GM23338 (cell line): ENCODE measurements at regions not wholly inside any gene's neighbourhood (a gene's known extent, or its start where the extent isn't known, plus 50 kb on each side); places are given as distances from the start of the nearest gene placed in this dataset.

Source experiments
- EZH2 ChIP-seq: fragments of 200-600 bp; sonication (generic); IDR thresholded peaks from one replicate; pipeline ENCODE4 v1.8.0; 2017; ENCODE audit warnings: antibody characterized with exemption, mild to moderate bottlenecking, low read depth; ENCODE audit not compliant: unreplicated experiment
- JUNB ChIP-seq: IDR thresholded peaks from one replicate; pipeline ENCODE4 v1.6.1; 2016; ENCODE audit warnings: antibody characterized with exemption; ENCODE audit not compliant: unreplicated experiment
- POLR2AphosphoS5 ChIP-seq: IDR thresholded peaks from 2 replicates; pipeline ENCODE4 v1.6.1; 2016; ENCODE audit warnings: antibody characterized with exemption, low read depth
- TF ChIP-seq, protein P1 (sequence below), 2 experiments: fragments of 200-600 bp in 1 of 2; sonication (generic) in 1 of 2; conservative IDR thresholded peaks; 2 replicates each; pipeline versions ENCODE4 v1.5.1 to v1.6.1; 2016 to 2017; ENCODE audit warnings: antibody characterized with exemption in 2 of 2, low read depth in 2 of 2, mild to moderate bottlenecking in 2 of 2, moderate library complexity in 1 of 2

DNA sequence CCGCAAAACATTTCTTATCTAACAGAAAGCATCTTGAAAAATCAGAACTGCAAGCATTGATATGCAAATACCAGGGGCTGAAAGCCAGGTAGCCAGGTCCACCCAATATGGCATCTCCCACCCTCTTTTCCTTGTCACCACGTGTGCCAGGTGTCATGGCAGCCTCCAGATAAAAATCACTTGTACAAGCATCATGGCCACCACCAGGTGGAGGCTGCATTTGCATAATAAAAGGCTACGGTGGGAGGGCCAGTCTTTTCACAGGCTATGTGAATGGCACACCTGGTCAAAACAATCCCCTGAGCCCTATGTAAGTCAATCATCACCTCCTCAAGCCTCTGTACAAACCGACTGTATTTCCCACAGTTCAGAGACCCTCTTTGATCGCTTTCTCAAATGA lies 1233.1 kb upstream of the ALCAM start:
- TF ChIP-seq, protein P1, sequence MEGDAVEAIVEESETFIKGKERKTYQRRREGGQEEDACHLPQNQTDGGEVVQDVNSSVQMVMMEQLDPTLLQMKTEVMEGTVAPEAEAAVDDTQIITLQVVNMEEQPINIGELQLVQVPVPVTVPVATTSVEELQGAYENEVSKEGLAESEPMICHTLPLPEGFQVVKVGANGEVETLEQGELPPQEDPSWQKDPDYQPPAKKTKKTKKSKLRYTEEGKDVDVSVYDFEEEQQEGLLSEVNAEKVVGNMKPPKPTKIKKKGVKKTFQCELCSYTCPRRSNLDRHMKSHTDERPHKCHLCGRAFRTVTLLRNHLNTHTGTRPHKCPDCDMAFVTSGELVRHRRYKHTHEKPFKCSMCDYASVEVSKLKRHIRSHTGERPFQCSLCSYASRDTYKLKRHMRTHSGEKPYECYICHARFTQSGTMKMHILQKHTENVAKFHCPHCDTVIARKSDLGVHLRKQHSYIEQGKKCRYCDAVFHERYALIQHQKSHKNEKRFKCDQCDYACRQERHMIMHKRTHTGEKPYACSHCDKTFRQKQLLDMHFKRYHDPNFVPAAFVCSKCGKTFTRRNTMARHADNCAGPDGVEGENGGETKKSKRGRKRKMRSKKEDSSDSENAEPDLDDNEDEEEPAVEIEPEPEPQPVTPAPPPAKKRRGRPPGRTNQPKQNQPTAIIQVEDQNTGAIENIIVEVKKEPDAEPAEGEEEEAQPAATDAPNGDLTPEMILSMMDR (conservative IDR thresholded peaks at IDR 0.05; ENCODE audit: low read depth in 2 of 2), result no peak
- no peak for TF ChIP-seq JUNB
- TF ChIP-seq POLR2AphosphoS5, result no peak
- no peak for TF ChIP-seq EZH2
